GM21381 (cell line): ENCODE measurements at regions not wholly inside any gene's neighbourhood (a gene's known extent, or its start where the extent isn't known, plus 50 kb on each side); places are given as distances from the start of the nearest gene placed in this dataset.
"Not testable (repeated sequence)": the region's sequence is repeated elsewhere in the genome, so short reads cannot be mapped to it uniquely, and the experiment has no call there.

ENCODE experiments used
- ATAC-seq: cut with Tn5 transposase; IDR thresholded peaks from one replicate; pipeline ENCODE4 v1.9.1; 2021; ENCODE audit warnings: mild to moderate bottlenecking, moderate library complexity; ENCODE audit not compliant: unreplicated experiment

- no peak for ATAC-seq
These were observed 1000.0 kb downstream of the ADGRL2 start for GRCh38 chr1:82800721-82801120.

GRCh38 chr1:82799261-82799660, 998.5 kb downstream of the ADGRL2 start:
- no peak for ATAC-seq

- ATAC-seq = no peak
These were observed 994.9 kb downstream of the ADGRL2 start for GRCh38 chr1:82795508-82796149.

- ATAC-seq = no peak
These were observed 991.4 kb downstream of the ADGRL2 start for GRCh38 chr1:82792151-82792550.

GRCh38 chr1:82790556-82790955, 989.8 kb downstream of the ADGRL2 start:
- no peak for ATAC-seq

GRCh38 chr1:82788660-82789059, 987.9 kb downstream of the ADGRL2 start:
- no peak for ATAC-seq

- no peak for ATAC-seq
These were observed 987.3 kb downstream of the ADGRL2 start for GRCh38 chr1:82788038-82788437.

- ATAC-seq = no peak
These were observed 986.1 kb downstream of the ADGRL2 start for GRCh38 chr1:82786883-82787282.

- no peak for ATAC-seq
These were observed 984.6 kb downstream of the ADGRL2 start for GRCh38 chr1:82785268-82785790.

GRCh38 chr1:82783044-82783443, 982.3 kb downstream of the ADGRL2 start:
- ATAC-seq = no peak

- ATAC-seq = no peak
These were observed 981.9 kb downstream of the ADGRL2 start for GRCh38 chr1:82782599-82782998.

- no peak for ATAC-seq
These were observed 977.9 kb downstream of the ADGRL2 start for GRCh38 chr1:82778612-82779011.

GRCh38 chr1:82777240-82777639, 976.5 kb downstream of the ADGRL2 start:
- ATAC-seq = no peak

GRCh38 chr1:82776730-82777129, 976.0 kb downstream of the ADGRL2 start:
- not testable (repeated sequence) for ATAC-seq

GRCh38 chr1:82775406-82776000, 974.8 kb downstream of the ADGRL2 start:
- no peak for ATAC-seq

- no peak for ATAC-seq
These were observed 962.2 kb downstream of the ADGRL2 start for GRCh38 chr1:82762829-82763532.

- ATAC-seq = no peak
These were observed 958.3 kb downstream of the ADGRL2 start for GRCh38 chr1:82759035-82759434.

- no peak for ATAC-seq
These were observed 954.9 kb downstream of the ADGRL2 start for GRCh38 chr1:82755671-82756070.

GRCh38 chr1:82755191-82755590, 954.5 kb downstream of the ADGRL2 start:
- no peak for ATAC-seq

- no peak for ATAC-seq
These were observed 951.3 kb downstream of the ADGRL2 start for GRCh38 chr1:82752046-82752445.

- ATAC-seq = no peak
These were observed 932.9 kb downstream of the ADGRL2 start for GRCh38 chr1:82733645-82734044.

- no peak for ATAC-seq
These were observed 930.5 kb downstream of the ADGRL2 start for GRCh38 chr1:82731216-82731615.
